Fibroblast of lung (primary cell): ENCODE measurements at regions not wholly inside any gene's neighbourhood (a gene's known extent, or its start where the extent isn't known, plus 50 kb on each side); places are given as distances from the start of the nearest gene placed in this dataset.

Experiments
- DNase-seq, 2 donors: peaks; one replicate each; pipeline versions ENCODE4 v3.0.0 to v3.0.0-alpha.2; 2010; ENCODE audit warnings: low read depth in 2 of 2
- H2AFZ ChIP-seq: 2 replicates; pipeline ENCODE4 v1.5.1; 2012; ENCODE audit warnings: low read length, control low read depth, inconsistent platforms
- H3K27ac ChIP-seq: 2 replicates; pipeline ENCODE4 v1.5.1; 2011; ENCODE audit warnings: low read length, control low read depth; ENCODE audit not compliant: insufficient read depth
- H3K27me3 ChIP-seq: 2 replicates; pipeline ENCODE4 v1.5.1; 2011; ENCODE audit warnings: mild to moderate bottlenecking, low read length; ENCODE audit not compliant: control insufficient read depth, insufficient read depth
- H3K36me3 ChIP-seq: 2 replicates; pipeline ENCODE4 v1.5.1; 2011; ENCODE audit warnings: low read length; ENCODE audit not compliant: control insufficient read depth, insufficient read depth
- H3K4me1 ChIP-seq: 2 replicates; pipeline ENCODE4 v1.5.1; 2011; ENCODE audit warnings: low read length; ENCODE audit not compliant: control insufficient read depth, insufficient read depth; ENCODE audit errors: extremely low read depth
- H3K4me2 ChIP-seq: 2 replicates; pipeline ENCODE4 v1.5.1; 2011; ENCODE audit warnings: low read length, control low read depth; ENCODE audit not compliant: insufficient read depth; ENCODE audit errors: extremely low read depth
- H3K4me3 ChIP-seq, 4 experiments: fragments of 200-600 bp in 1 of 4; sonication (generic) in 1 of 4; replicated peaks in 1 of 4; 2 replicates each; pipeline ENCODE4 v1.5.1; 2011 to 2016; ENCODE audit warnings: low read length in 4 of 4, low read depth in 3 of 4, mild to moderate bottlenecking in 3 of 4, control low read depth in 2 of 4, inconsistent platforms in 1 of 4, mixed read lengths in 1 of 4; ENCODE audit not compliant: insufficient read depth in 1 of 4; ENCODE audit errors: control extremely low read depth in 1 of 4
- H3K79me2 ChIP-seq: 2 replicates; pipeline ENCODE4 v1.5.1; 2012; ENCODE audit warnings: mild to moderate bottlenecking, low read length, inconsistent platforms; ENCODE audit not compliant: control insufficient read depth, insufficient read depth
- H3K9ac ChIP-seq: 2 replicates; pipeline ENCODE4 v1.5.1; 2011; ENCODE audit warnings: mild to moderate bottlenecking, low read length, control low read depth; ENCODE audit not compliant: insufficient read depth
- H3K9me3 ChIP-seq: 2 replicates; pipeline ENCODE4 v1.5.1; 2012; ENCODE audit warnings: low read depth, low read length; ENCODE audit not compliant: control insufficient read depth, insufficient read depth
- H4K20me1 ChIP-seq: 2 replicates; pipeline ENCODE4 v1.5.1; 2011; ENCODE audit warnings: low read length; ENCODE audit not compliant: control insufficient read depth, insufficient read depth; ENCODE audit errors: extremely low read depth
- CTCF ChIP-seq, 2 donors: IDR thresholded peaks in 1 of 2; conservative IDR thresholded peaks in 1 of 2; 1 replicate in 1 of 2; 2 replicates in 1 of 2; pipeline ENCODE4 v1.5.1; 2011 to 2012; ENCODE audit warnings: low read length in 2 of 2, control low read depth in 1 of 2, inconsistent platforms in 1 of 2, low read depth in 1 of 2, mild to moderate bottlenecking in 1 of 2
- EZH2 ChIP-seq: IDR thresholded peaks from 2 replicates; pipeline ENCODE4 v1.5.1; 2012; ENCODE audit warnings: low read length, control low read depth, mild to moderate bottlenecking; ENCODE audit errors: missing control alignments

- H3K79me2 ChIP-seq: no peaks in the 10 kb centered on the region
- no peak overlapping the region for H3K4me3 ChIP-seq
- no peak for DNase-seq
- no peaks in the 10 kb centered on the region for H3K36me3 ChIP-seq
- no peak overlapping the region for H3K4me2 ChIP-seq
- no peak for TF ChIP-seq CTCF (conservative IDR thresholded peaks at IDR 0.05 in 1 of 2, IDR thresholded peaks at IDR 0.05 in 1 of 2; ENCODE audit: low read depth in 1 of 2, low read length in 2 of 2)
- TF ChIP-seq EZH2: no peak
- H4K20me1 ChIP-seq: no peaks in the 10 kb centered on the region
- H3K27me3 ChIP-seq: no peaks in the 10 kb centered on the region
- no peak overlapping the region for H3K27ac ChIP-seq
- H3K9me3 ChIP-seq: no peaks in the 10 kb centered on the region
- no peaks in the 10 kb centered on the region for H3K4me1 ChIP-seq
- H2AFZ ChIP-seq: no peak overlapping the region
- H3K9ac ChIP-seq: no peak overlapping the region
These were observed 375.2 kb downstream of the AACS start for GRCh38 chr12:125440399-125440798.

GRCh38 chr12:125443341-125443740, 378.1 kb downstream of the AACS start:
- Histone ChIP-seq H3K9ac (no peak overlapping the region), H3K36me3 (no peaks in the 10 kb centered on the region), H3K27ac (no peak overlapping the region), H3K9me3 (no peaks in the 10 kb centered on the region), H3K27me3 (no peaks in the 10 kb centered on the region), H3K4me1 (no peaks in the 10 kb centered on the region), H3K79me2 (no peaks in the 10 kb centered on the region), H2AFZ (no peak overlapping the region), H3K4me2 (no peak overlapping the region), H3K4me3 (no peak overlapping the region), H4K20me1 (no peaks in the 10 kb centered on the region)
- no peak for TF ChIP-seq EZH2
- no peak for TF ChIP-seq CTCF (conservative IDR thresholded peaks at IDR 0.05 in 1 of 2, IDR thresholded peaks at IDR 0.05 in 1 of 2; ENCODE audit: low read depth in 1 of 2, low read length in 2 of 2)
- no peak for DNase-seq

- Histone ChIP-seq H3K4me2 (no peak overlapping the region), H3K27ac (no peak overlapping the region), H3K9ac (no peak overlapping the region), H3K27me3 (no peaks in the 10 kb centered on the region), H3K4me1 (no peaks in the 10 kb centered on the region), H2AFZ (no peak overlapping the region), H3K4me3 (no peak overlapping the region), H3K9me3 (no peaks in the 10 kb centered on the region), H4K20me1 (no peaks in the 10 kb centered on the region), H3K79me2 (no peaks in the 10 kb centered on the region), H3K36me3 (no peaks in the 10 kb centered on the region)
- no peak for DNase-seq
- TF ChIP-seq CTCF (conservative IDR thresholded peaks at IDR 0.05 in 1 of 2, IDR thresholded peaks at IDR 0.05 in 1 of 2; ENCODE audit: low read depth in 1 of 2, low read length in 2 of 2) (no peak), EZH2 (no peak)
These were observed 386.2 kb downstream of the AACS start for GRCh38 chr12:125451408-125451807.
